ENCODE measurements at regions not wholly inside any gene's neighbourhood (a gene's known extent, or its start where the extent isn't known, plus 50 kb on each side); places are given as distances from the start of the nearest gene placed in this dataset.

DNA sequence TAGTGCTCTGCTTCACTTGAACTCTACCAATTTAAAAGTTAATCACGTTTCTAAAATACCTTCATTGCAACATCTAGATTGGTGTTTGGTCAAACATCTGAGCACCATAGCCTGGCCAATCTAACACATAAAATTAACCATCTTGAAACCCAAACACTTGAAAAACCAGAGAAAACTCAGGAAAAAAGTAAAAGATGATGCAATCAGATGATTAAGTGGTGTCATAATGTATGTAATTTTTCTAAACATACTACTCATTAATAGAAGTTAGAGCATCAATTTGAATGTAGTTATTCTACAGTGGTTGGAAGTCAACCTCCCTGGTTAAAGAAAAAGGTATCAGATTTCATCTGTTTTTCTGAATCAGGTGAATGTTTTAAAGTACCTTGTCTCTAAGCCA is 228.6 kb upstream of the ID4 start:
- TF ChIP-seq POLR2AphosphoS5 (IDR thresholded peaks at IDR 0.05; ENCODE audit: low read depth, low read length) (no peak), POLR2A (IDR thresholded peaks at IDR 0.05; ENCODE audit: low read depth, low read length) (no peak), TAF1 (IDR thresholded peaks at IDR 0.05; ENCODE audit: low read depth, low read length) (no peak), POU2F2 (IDR thresholded peaks at IDR 0.05; ENCODE audit: low read depth, low read length) (no peak), SPI1 (IDR thresholded peaks at IDR 0.05; ENCODE audit: low read depth, low read length) (no peak), PAX5 (IDR thresholded peaks at IDR 0.05; ENCODE audit: insufficient read depth, low read length, severe bottlenecking) (no peak)
